Astrocyte (in vitro differentiated cells and primary cell): ENCODE measurements at regions not wholly inside any gene's neighbourhood (a gene's known extent, or its start where the extent isn't known, plus 50 kb on each side); places are given as distances from the start of the nearest gene placed in this dataset.
"Not testable (repeated sequence)": the region's sequence is repeated elsewhere in the genome, so short reads cannot be mapped to it uniquely, and the experiment has no call there.

Experiments used
- EZH2 ChIP-seq: IDR thresholded peaks from 2 replicates; pipeline ENCODE4 v1.6.1; 2012; ENCODE audit warnings: mild to moderate bottlenecking, low read length, inconsistent platforms; ENCODE audit not compliant: insufficient read depth
- TF ChIP-seq, protein P1 (sequence below): IDR thresholded peaks from 2 replicates; pipeline ENCODE4 v1.5.1; 2011; ENCODE audit warnings: low read depth, mild to moderate bottlenecking, inconsistent platforms, low read length, moderate library complexity; ENCODE audit not compliant: insufficient read depth

DNA sequence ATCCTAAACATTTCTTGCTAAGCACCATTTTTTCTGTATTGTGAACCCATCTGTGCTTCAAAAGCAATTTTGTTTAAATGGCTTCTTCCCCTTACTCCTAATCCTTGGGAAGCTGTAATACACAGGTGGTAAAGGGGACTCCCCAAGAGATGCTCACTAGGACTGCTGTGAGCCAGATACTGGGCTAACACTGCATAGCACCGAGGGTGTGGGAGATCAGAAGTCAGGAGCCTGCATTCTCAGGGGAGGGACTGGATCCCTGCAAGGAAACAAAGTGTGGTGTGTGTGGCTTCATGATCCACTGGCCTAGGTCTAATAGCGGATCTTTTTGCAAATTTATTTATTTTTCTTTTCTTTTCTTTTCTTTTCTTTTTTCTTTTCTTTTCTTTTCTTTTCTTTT, 57.7 kb downstream of the RNU1-4 start:
- TF ChIP-seq, protein P1, sequence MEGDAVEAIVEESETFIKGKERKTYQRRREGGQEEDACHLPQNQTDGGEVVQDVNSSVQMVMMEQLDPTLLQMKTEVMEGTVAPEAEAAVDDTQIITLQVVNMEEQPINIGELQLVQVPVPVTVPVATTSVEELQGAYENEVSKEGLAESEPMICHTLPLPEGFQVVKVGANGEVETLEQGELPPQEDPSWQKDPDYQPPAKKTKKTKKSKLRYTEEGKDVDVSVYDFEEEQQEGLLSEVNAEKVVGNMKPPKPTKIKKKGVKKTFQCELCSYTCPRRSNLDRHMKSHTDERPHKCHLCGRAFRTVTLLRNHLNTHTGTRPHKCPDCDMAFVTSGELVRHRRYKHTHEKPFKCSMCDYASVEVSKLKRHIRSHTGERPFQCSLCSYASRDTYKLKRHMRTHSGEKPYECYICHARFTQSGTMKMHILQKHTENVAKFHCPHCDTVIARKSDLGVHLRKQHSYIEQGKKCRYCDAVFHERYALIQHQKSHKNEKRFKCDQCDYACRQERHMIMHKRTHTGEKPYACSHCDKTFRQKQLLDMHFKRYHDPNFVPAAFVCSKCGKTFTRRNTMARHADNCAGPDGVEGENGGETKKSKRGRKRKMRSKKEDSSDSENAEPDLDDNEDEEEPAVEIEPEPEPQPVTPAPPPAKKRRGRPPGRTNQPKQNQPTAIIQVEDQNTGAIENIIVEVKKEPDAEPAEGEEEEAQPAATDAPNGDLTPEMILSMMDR: not testable (repeated sequence)
- TF ChIP-seq EZH2: not testable (repeated sequence)
